GM06990 (cell line): ENCODE measurements at regions not wholly inside any gene's neighbourhood (a gene's known extent, or its start where the extent isn't known, plus 50 kb on each side); places are given as distances from the start of the nearest gene placed in this dataset.

Source experiments
- DNase-seq: peaks from one replicate; pipeline ENCODE4 v3.0.0-alpha.2; 2011; ENCODE audit not compliant: insufficient read length; ENCODE audit errors: extremely low read depth
- H3K27me3 ChIP-seq: replicated peaks from 2 replicates; pipeline ENCODE4 v1.6.0; 2011; ENCODE audit warnings: low read length; ENCODE audit not compliant: control insufficient read depth, insufficient read depth
- H3K36me3 ChIP-seq: 2 replicates; pipeline ENCODE4 v1.5.1; 2011; ENCODE audit warnings: low read length; ENCODE audit not compliant: control insufficient read depth, insufficient read depth
- H3K4me3 ChIP-seq: replicated peaks from 2 replicates; pipeline ENCODE4 v1.5.1; 2011; ENCODE audit warnings: low read depth, mild to moderate bottlenecking, control low read depth, low read length
- CTCF ChIP-seq: IDR thresholded peaks from 2 replicates; pipeline ENCODE4 v1.5.1; 2011; ENCODE audit warnings: low read length, control low read depth, mild to moderate bottlenecking, inconsistent platforms; ENCODE audit not compliant: insufficient read depth, poor library complexity, severe bottlenecking

- Histone ChIP-seq H3K4me3 (no peak overlapping the region), H3K27me3 (no peaks in the 10 kb centered on the region), H3K36me3 (no peaks in the 10 kb centered on the region)
- no peak for TF ChIP-seq CTCF
- no peak for DNase-seq
Observed at GRCh38 chr6:8535519-8535918, 100.2 kb upstream of the SLC35B3 start.

GRCh38 chr6:8530785-8531435, 95.6 kb upstream of the SLC35B3 start:
- TF ChIP-seq CTCF, result no peak
- Histone ChIP-seq H3K4me3 (no peak overlapping the region), H3K27me3 (no peaks in the 10 kb centered on the region), H3K36me3 (no peaks in the 10 kb centered on the region)
- no peak for DNase-seq

- H3K36me3 ChIP-seq, result no peaks in the 10 kb centered on the region
- no peaks in the 10 kb centered on the region for H3K27me3 ChIP-seq
- no peak overlapping the region for H3K4me3 ChIP-seq
- no peak for TF ChIP-seq CTCF
- no peak for DNase-seq
Observed at GRCh38 chr6:8529250-8529649, 93.9 kb upstream of the SLC35B3 start.

DNA sequence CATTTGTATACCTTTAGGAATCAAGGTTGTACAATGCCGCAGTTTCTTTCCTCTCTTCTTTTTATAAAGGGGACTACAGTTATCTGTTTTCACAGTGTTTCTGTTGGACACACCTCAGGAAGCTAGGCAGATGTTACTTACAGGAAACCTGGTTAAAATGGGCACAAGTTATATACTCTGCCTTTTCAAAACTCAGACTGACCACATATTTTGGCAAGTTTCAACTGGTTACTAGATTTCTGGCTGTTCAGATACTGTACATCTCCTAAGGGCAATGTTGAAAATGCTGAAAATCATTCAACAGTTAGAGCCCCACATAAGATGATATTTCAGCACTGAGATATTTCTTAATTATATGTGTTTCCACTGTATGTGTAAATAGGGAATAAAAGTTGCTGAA, 92.5 kb upstream of the SLC35B3 start:
- TF ChIP-seq CTCF, result no peak
- Histone ChIP-seq H3K4me3 (no peak overlapping the region), H3K36me3 (no peaks in the 10 kb centered on the region), H3K27me3 (no peaks in the 10 kb centered on the region)
- no peak for DNase-seq

- Histone ChIP-seq H3K4me3 (no peak overlapping the region), H3K36me3 (no peaks in the 10 kb centered on the region), H3K27me3 (no peaks in the 10 kb centered on the region)
- no peak for DNase-seq
- no peak for TF ChIP-seq CTCF
Observed at GRCh38 chr6:8526624-8527023, 91.3 kb upstream of the SLC35B3 start.

GRCh38 chr6:8525370-8525769, 90.0 kb upstream of the SLC35B3 start:
- Histone ChIP-seq H3K4me3 (no peak overlapping the region), H3K27me3 (no peaks in the 10 kb centered on the region), H3K36me3 (no peaks in the 10 kb centered on the region)
- DNase-seq, result no peak
- no peak for TF ChIP-seq CTCF
